GM21526 (cell line): ENCODE measurements at regions not wholly inside any gene's neighbourhood (a gene's known extent, or its start where the extent isn't known, plus 50 kb on each side); places are given as distances from the start of the nearest gene placed in this dataset.

Source experiments
- ATAC-seq: cut with Tn5 transposase; IDR thresholded peaks from one replicate; pipeline ENCODE4 v1.9.1; 2021; ENCODE audit warnings: moderate library complexity; ENCODE audit not compliant: unreplicated experiment, low FRiP score

DNA sequence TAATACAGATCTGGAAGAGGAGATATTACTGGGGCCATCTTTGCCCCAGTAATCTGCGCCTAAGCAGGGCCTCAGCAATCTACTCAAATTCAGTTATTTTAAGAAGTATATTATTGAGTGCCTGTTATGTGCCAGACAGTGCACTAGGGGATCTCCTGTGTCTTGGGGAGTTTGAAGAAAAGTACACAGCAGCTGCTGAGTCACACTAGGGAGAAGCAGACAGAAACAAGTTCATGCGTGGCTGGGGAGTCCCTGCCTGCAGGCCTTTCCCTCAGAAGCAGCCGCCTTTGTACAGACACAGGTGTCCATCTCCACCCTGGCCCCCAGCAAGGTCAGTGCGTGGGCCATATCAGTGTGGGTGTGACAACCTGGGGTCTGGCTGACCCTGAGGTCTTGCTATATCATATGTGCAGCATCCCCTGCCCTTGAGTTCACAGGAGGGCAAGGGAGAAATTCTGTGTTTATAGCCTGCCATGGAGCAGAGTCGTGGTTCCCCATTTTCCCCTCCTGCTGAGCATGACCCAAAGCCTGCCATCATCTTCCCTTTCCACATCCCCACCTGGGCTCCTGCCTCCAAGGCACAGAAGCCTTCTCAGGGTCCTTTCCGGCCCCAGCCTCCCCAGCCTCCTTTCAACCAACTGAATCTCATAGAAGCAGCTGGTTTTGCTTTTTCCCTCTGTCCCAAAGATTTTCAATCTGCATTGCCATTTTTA lies 229.9 kb upstream of the SDK2 start:
- ATAC-seq = no peak

DNA sequence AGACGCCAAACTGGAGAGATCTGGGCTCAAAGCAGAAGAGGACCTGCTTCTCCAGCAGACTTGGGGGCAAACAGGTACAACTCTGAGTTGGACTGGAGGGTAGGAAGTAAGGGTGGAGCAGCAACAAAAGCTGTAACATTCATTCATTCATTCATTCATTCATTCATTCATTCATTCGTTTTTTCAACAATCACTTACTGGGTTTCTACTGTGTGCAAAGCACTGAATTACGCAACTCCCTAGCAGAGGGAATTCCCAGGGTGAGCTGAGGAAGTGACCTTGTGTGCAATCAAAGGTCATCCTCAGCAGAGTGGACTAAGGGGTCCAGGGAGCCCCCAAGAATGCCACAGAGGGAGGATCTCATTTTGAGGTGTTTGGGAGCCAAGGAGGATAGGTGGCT lies 231.1 kb upstream of the SDK2 start:
- ATAC-seq = no peak

GRCh38 chr17:73877962-73878361 lies 233.7 kb upstream of the SDK2 start:
- ATAC-seq = no peak

DNA sequence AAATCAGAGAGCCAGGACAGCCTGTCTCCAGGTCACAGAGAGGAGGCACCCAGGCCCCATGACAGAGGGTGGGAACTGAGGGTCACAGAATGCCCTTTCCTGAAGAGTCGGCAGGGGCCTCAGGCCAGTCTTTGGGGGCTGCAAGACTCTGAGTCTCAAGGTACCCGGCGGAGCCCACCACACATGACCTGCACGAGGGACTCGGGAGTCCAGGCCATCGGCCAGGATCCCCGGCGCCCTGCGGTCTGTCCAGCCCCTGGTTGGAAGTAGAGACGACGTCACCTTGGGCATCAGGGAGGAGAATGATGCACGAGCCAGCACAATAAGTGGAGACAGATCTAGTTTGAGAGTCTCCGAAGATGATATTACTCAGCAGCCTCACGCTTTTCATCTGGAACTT lies 234.7 kb upstream of the SDK2 start:
- no peak for ATAC-seq

DNA sequence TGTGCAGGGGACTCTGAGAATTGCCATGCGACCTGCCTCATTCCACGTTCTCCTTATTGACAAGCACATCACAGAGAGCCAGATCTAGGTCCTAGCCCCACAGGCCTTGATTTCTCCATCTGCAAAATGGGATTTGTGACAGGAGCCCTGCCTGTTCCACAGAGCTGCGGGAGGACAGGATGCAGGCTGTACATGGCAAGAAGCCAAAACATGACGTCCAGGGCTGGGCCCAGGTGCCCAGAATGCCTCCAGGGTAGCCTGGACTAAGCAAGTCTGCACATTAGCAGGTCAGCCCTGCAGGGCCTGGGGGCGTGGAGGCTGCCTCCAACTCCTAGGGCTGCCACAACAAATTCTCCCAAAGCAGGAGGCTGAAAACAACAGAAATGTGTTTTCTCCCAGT lies 235.7 kb upstream of the SDK2 start:
- no peak for ATAC-seq

- no peak for ATAC-seq
Measured at GRCh38 chr17:73882590-73882989, 238.3 kb upstream of the SDK2 start.

DNA sequence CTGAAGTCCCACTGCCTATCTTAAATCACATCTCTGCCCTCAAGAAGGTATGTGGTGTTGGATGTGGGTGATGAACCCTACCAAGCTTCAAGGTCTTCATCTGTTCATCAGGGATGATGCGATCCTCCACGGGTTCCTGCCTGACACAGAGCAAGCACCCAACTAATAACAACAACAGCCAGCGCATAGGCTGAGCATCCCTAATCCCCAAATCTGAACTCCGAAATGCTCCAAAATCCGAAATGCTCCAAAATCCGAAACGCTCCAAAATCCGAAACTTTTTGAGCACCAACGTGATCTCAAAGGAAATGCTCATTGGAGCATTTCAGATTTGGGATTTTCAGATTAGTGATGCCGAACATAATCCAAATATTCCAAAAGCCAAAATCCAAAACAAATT lies 238.9 kb upstream of the SDK2 start:
- no peak for ATAC-seq

DNA sequence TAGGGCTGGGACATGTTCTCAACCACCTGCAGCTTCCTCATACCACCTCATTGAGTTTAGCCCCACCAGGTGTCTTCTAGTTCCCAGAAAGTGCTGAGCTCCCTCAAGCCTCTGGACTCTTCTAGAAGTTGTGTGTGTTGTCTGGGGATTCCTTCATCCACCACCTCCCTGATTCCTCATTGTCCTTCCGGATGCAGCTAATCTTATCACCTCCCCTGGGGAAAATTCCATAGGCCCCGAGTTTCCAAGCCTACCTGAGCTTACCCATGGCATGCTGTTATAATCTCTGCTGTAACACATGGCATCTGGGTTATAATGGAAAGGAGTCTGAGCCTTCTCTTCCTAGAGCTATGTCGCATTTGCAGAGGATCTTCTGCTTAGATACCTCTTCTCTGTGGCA lies 243.5 kb upstream of the SDK2 start:
- ATAC-seq = no peak

DNA sequence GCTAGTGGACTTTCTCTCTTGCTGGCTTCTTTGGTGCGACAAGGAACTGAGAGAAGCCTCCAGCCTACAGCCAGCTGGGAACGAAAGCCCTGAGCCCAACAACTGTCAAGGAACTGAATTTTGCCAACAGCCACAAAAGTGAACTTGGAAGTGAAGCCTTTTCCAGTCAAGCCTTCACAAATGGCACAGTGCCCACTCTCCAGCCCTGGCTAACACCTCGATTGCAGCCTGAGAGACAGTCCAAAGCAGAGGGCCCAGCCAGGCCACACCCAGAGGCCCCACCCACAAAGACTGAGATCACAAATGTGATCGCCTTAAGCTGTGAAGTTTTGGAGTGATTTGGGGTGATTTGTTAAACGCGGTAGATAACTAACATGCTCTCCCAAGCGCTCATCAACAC lies 244.6 kb upstream of the SDK2 start:
- no peak for ATAC-seq

DNA sequence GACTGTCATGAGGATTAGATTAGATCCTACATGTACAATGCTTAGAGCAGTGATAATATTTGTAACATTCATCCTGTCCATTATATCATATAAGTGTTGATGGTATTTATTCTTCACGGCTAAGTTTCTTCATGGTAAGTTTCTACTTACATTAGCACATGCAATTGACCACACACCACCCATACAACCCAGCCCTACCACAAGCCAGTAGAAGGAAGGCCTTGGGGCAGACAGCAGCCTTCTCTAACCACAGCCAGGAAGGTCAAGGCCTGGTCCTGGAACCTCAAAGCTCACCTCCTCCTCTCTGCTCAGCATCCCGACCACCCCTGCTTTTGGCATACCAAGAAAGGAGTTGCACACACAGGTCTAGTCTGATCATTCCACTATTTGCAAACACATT lies 245.2 kb upstream of the SDK2 start:
- no peak for ATAC-seq

GRCh38 chr17:73890831-73891405 lies 246.7 kb upstream of the SDK2 start:
- ATAC-seq = no peak

- ATAC-seq = no peak
Measured at GRCh38 chr17:73895157-73895556, 250.9 kb upstream of the SDK2 start.

DNA sequence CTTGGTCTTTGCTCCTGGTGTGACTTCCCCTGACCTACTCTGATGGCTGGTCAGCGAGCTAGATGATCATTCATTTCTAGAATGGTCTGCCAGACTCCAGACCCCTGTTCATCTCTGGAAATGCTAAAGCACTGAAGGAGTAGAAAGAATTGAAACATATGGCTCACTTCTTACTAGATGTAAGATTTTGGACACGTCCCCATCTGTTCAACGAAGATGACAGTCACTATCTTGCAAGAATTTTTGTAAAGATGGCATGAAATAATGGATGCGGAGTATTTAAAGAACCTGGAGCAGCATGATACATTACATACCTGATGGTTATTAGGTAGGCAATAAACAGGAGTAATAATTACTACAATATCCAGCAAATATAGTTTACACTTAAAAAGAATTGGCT lies 252.7 kb upstream of the SDK2 start:
- ATAC-seq = no peak

- ATAC-seq = no peak
Measured at GRCh38 chr17:73899839-73900238, 255.6 kb upstream of the SDK2 start.

GRCh38 chr17:73900516-73900915 lies 256.3 kb upstream of the SDK2 start:
- ATAC-seq = no peak

GRCh38 chr17:73901249-73901648 lies 257.0 kb upstream of the SDK2 start:
- ATAC-seq = no peak

GRCh38 chr17:73901661-73902415 lies 257.6 kb upstream of the SDK2 start:
- no peak for ATAC-seq

GRCh38 chr17:73902416-73903181 lies 258.4 kb upstream of the SDK2 start:
- ATAC-seq = no peak

DNA sequence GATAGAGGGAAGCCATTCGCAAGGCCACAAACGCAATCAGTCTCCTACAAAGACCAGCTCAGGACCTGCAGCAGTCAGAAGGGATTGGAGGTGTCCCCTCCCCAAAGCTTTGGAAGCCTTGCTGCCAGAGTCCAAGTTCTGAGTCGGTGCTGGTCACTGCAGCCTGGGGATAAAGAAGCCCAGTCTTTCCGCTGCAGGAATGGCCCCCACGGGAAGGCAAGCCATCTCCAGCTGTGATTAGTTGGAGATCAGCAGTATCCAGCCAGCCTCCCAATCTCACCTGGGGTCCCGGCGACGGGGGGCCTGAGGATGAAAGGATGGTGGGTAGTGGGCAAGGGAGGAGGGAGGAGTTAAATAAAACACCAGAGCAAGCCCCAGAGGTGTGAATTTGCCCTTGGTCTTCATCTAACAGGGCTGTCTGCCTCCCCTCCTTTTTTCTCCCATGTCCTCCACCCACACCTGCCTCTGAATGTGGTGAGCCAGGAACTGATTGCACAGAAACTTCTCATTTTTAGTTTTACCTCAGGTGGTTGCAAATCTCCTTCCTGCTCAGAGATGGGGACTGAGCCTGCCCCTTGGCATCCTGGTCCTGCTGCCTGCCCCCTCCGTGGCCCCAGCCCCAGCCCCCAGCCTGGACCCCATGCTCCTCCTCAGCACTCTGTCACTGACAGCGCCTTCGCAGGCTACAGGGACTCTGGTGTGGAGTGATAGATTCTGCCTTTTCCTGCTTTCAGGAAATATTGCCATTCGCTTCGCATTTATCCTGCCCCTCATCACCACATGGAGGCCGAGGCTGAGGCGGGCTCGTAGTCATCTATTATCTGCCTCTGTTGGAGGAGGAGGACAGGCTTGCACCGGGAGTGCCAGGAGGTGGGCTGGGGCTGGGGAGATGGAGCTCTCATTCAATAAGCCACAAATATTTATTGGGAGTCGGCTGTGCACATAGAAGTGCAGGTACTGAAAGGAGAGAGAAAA lies 262.9 kb upstream of the SDK2 start:
- no peak for ATAC-seq

DNA sequence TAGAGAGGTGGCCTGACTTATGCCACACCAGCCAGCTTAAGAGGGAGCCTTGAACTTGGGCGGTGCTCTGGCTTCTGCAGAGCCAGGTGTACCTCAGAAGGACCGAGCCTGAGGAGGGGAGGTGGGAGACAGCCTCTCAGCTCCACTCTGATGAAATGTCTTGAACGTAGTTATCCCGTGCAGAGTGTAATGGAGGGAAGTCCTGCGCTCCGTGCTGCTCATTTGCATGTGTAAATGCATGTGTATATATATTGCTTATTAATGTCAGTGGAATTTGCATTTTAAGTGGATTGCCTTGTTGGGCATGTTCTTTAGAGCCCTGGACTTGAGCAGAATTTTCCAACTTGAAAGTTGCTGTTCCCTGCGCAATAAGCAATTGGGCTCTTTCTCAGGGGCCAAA lies 264.9 kb upstream of the SDK2 start:
- no peak for ATAC-seq
